ENCODE measurements at regions not wholly inside any gene's neighbourhood (a gene's known extent, or its start where the extent isn't known, plus 50 kb on each side); places are given as distances from the start of the nearest gene placed in this dataset.

DNA sequence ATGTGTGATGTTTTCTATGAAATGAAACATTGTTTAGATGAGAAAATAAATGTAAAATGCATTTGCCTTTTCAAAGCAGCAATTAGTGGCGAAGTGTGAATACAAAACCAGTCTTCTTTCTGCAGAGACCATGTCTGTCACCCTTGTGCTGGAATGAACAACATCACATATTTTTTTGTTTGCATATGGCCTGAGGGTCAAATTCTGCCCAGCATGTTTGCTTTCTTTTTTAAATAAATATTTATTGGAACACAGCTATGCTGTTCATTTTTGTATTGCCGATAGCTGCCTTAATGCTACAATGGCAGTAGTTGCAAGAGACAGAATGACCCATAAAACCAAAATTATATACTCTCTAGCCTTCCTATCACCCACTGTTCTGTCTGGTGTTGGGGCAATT lies 75.3 kb upstream of the SNRPN start:
- no peak overlapping the region for H3K4me3 ChIP-seq (replicated peaks; ENCODE audit: low read depth, low read length)
- DNase-seq (ENCODE audit: extremely low read depth, low read depth) = no peak
- TF ChIP-seq, protein P1, sequence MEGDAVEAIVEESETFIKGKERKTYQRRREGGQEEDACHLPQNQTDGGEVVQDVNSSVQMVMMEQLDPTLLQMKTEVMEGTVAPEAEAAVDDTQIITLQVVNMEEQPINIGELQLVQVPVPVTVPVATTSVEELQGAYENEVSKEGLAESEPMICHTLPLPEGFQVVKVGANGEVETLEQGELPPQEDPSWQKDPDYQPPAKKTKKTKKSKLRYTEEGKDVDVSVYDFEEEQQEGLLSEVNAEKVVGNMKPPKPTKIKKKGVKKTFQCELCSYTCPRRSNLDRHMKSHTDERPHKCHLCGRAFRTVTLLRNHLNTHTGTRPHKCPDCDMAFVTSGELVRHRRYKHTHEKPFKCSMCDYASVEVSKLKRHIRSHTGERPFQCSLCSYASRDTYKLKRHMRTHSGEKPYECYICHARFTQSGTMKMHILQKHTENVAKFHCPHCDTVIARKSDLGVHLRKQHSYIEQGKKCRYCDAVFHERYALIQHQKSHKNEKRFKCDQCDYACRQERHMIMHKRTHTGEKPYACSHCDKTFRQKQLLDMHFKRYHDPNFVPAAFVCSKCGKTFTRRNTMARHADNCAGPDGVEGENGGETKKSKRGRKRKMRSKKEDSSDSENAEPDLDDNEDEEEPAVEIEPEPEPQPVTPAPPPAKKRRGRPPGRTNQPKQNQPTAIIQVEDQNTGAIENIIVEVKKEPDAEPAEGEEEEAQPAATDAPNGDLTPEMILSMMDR (IDR thresholded peaks at IDR 0.05; ENCODE audit: low read depth, low read length, missing control alignments) = no peak

DNA sequence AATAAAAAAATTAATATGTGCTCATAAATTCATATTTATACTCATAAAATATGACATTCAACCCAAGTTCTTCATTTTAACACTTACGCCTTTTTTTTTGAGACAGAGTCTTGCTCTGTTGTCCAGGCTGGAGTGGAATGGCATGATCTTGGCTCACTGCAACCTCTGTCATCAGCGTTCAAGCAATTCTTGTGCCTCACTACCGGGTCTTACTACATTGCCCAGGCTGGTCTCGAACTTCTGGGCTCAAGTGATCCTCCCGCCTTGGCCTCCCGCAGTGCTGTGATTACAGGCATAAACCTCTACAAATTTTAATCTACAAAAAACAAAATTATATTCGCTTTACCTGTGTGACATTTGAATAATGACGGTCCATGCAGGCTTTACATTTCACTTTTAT lies 74.1 kb upstream of the SNRPN start:
- no peak overlapping the region for H3K4me3 ChIP-seq (replicated peaks; ENCODE audit: low read depth, low read length)
- DNase-seq (ENCODE audit: extremely low read depth, low read depth) = no peak
- TF ChIP-seq, protein P1 (IDR thresholded peaks at IDR 0.05; ENCODE audit: low read depth, low read length, missing control alignments) = no peak

DNA sequence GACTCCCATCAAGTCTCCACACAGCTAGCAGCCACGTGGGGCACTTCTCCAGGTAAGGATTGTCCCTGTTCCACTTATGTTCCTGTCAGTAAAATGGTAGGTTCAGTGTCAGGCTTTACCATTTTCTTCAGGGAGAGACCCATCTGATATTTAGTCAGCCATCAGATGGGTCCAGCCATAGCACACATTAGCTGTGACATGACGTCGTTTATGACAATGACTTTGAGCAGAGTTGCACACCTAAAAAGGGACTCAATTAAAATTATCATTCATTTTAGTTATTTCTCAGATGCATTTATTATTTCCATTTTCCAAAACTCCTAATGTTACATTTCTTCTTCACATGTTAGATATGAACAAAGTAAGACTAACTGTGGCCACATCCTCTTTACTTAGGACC lies 68.2 kb upstream of the SNRPN start:
- H3K4me3 ChIP-seq (replicated peaks; ENCODE audit: low read depth, low read length) = no peak overlapping the region
- DNase-seq (ENCODE audit: extremely low read depth, low read depth) = no peak
- TF ChIP-seq, protein P1 (IDR thresholded peaks at IDR 0.05; ENCODE audit: low read depth, low read length, missing control alignments) = no peak

DNA sequence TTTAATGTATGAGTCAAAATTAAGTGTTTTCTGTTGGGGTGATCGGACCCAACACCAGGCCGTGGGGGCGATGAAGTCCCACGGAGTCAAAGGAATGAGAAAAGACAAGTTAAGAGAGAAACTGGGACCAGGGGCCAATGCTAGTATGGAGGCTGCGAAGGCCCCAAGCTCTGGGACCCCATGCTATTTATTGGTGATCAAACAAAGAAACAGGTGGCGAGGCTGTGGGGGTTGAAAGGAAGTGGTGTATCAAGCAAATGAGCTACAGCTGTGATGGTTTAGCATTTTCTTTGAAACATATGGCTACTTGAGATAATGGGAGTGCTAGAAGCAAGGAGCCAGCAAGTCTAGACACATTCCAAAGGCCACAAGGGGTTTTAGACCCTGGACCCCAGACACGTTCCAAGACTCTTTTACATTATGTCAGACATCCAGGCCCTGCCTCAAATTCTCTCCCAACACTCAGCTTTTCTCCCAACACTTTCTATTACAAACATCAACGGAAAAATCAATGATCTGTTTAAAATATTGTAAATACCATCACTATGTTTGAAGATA lies 56.0 kb upstream of the SNRPN start:
- TF ChIP-seq, protein P1 (IDR thresholded peaks at IDR 0.05; ENCODE audit: low read depth, low read length, missing control alignments) = no peak
- no peak overlapping the region for H3K4me3 ChIP-seq (replicated peaks; ENCODE audit: low read depth, low read length)
- no peak for DNase-seq (ENCODE audit: extremely low read depth, low read depth)

DNA sequence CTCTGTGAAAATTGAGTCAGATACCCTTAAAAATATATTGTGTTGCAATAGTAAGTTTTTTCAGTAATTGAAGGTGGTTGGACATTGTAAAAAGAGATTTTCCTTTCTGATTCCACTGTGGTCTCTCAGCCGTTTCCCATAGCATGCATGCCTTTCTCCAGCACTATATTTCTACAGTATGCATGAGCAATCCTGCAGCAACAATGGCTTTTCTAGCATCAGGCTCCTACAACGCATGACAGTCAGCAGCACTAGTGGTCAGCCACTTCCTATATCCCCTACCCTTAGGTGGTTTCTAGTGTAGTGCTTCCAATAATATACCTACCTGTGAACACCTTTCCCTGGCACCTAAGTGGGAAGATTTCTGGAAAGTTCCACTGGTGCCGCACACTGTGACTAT lies 55.4 kb upstream of the SNRPN start:
- DNase-seq (ENCODE audit: extremely low read depth, low read depth) = no peak
- TF ChIP-seq, protein P1 (IDR thresholded peaks at IDR 0.05; ENCODE audit: low read depth, low read length, missing control alignments) = no peak
- H3K4me3 ChIP-seq (replicated peaks; ENCODE audit: low read depth, low read length) = no peak overlapping the region

DNA sequence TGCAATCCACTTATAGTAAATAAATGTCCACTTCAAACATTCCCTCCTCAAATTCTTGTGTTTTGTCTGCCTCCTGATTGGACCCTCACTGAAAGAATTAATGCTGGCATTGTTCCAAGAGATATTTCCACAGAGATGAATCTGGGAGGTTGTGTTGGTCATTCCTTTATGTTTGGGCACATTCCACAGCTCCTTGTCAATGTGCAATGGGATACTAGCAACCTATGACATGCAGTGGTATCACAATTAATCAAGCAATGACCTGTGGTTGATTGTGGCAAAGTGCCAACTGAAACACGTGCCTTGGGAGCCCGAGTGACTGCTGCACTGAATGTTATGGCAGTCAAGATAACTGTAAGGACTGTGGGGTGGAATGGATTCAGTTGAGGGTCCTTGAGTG lies 55.0 kb upstream of the SNRPN start:
- TF ChIP-seq, protein P1 (IDR thresholded peaks at IDR 0.05; ENCODE audit: low read depth, low read length, missing control alignments) = no peak
- DNase-seq (ENCODE audit: extremely low read depth, low read depth) = no peak
- no peak overlapping the region for H3K4me3 ChIP-seq (replicated peaks; ENCODE audit: low read depth, low read length)

DNA sequence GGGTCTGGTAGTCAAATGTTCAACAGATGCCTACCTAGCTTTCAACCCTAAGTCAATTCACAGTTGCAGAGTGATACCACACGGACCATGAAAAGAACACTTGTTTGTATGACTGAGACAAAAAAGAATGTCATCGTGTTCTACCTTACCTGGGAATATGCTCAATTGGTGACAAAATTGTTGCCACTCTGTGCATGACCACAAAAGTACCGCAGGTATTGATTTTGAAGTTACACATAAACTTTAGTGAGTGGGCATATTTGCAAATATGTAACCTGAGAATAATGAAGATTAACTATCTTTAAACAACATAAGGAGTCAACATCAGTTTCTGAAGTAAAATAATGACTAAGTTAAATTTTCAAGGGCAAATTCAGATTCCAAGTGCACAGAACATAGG lies 53.4 kb upstream of the SNRPN start:
- TF ChIP-seq, protein P1 (IDR thresholded peaks at IDR 0.05; ENCODE audit: low read depth, low read length, missing control alignments) = no peak
- no peak for DNase-seq (ENCODE audit: extremely low read depth, low read depth)
- no peak overlapping the region for H3K4me3 ChIP-seq (replicated peaks; ENCODE audit: low read depth, low read length)

Measured in HFF-Myc (cell line).